HepG2 (cell line): ENCODE measurements at regions not wholly inside any gene's neighbourhood (a gene's known extent, or its start where the extent isn't known, plus 50 kb on each side); places are given as distances from the start of the nearest gene placed in this dataset.

Experiments
- ATAC-seq: fragments of 200-7000 bp; cut with Tn5 transposase; 3 replicates; pipeline ENCODE4 v1.9.1; 2020; ENCODE audit warnings: mild to moderate bottlenecking, moderate library complexity
- BruUV-seq: library from RNA; stranded (reverse); fragments of 400-500 nt; replicated peaks from 2 replicates; lab custom pipeline; 2021; lab: Mats Ljungman, UMichigan
- CTCF ChIA-PET: fragments of 300-600 bp; formaldehyde crosslinking; extraction: SDS; loops from one replicate; lab custom pipeline; 2021; ENCODE audit warnings: low total read pairs, inconsistent platforms, low intra/inter-chr PET ratio; lab: Yijun Ruan, JAX
- POLR2A ChIA-PET: fragments of 350-600 bp; sonication (Branson Sonifier 250); formaldehyde crosslinking; loops from one replicate; lab custom pipeline; 2020; ENCODE audit warnings: antibody characterized with exemption, inconsistent platforms; lab: Yijun Ruan, JAX
- DNase-seq: peaks from one replicate; pipeline ENCODE4 v3.0.0-alpha.2; 2015; ENCODE audit warnings: low spot score
- FAIRE-seq: peaks from 3 replicates; lab custom pipeline; 2011; peaks lifted over from hg19 to GRCh38; lab: Jason Lieb, UNC
- H2AFZ ChIP-seq: one replicate; pipeline ENCODE4 v1.6.1; 2011; ENCODE audit warnings: low read length, inconsistent platforms
- H3K27ac ChIP-seq: fragments of 300-600 bp; 3 replicates; pipeline ENCODE4 v1.8.0; 2011; ENCODE audit warnings: mixed run types, mild to moderate bottlenecking, mixed read lengths, low read length, inconsistent platforms; ENCODE audit not compliant: insufficient read depth; ENCODE audit errors: extremely low read length
- H3K27me3 ChIP-seq, 2 experiments: fragments of 200-600 bp in 1 of 2; 2 replicates in 1 of 2; 3 replicates in 1 of 2; pipeline versions ENCODE4 v1.6.0 to v1.8.0; 2011; ENCODE audit warnings: low read length in 2 of 2, mild to moderate bottlenecking in 2 of 2, moderate library complexity in 2 of 2, inconsistent platforms in 1 of 2; ENCODE audit not compliant: insufficient read depth in 2 of 2, control insufficient read depth in 1 of 2
- H3K36me3 ChIP-seq, 2 experiments: fragments of 200-600 bp in 1 of 2; replicated peaks in 1 of 2; 2 replicates in 1 of 2; 3 replicates in 1 of 2; pipeline versions ENCODE4 v1.5.1 to v1.8.0; 2011; ENCODE audit warnings: low read length in 2 of 2, inconsistent platforms in 1 of 2; ENCODE audit not compliant: insufficient read depth in 2 of 2, control insufficient read depth in 1 of 2
- H3K4me1 ChIP-seq: 2 replicates; pipeline ENCODE4 v1.5.1; 2012; ENCODE audit warnings: low read length, inconsistent platforms; ENCODE audit not compliant: insufficient read depth
- H3K4me2 ChIP-seq: 2 replicates; pipeline ENCODE4 v1.6.0; 2011; ENCODE audit warnings: low read depth, low read length, inconsistent platforms
- H3K4me3 ChIP-seq, 3 experiments: fragments of 200-600 bp in 1 of 3; sonication (generic), shearing (Covaris generic) in 1 of 3; replicated peaks in 1 of 3; 2 replicates each; pipeline ENCODE4 v1.5.1; 2011 to 2016; ENCODE audit warnings: low read length in 3 of 3, inconsistent platforms in 2 of 3, low read depth in 2 of 3, mild to moderate bottlenecking in 2 of 3, control low read depth in 1 of 3, mixed read lengths in 1 of 3; ENCODE audit not compliant: insufficient read depth in 1 of 3
- H3K79me2 ChIP-seq: one replicate; pipeline ENCODE4 v1.6.1; 2011; ENCODE audit warnings: low read length, inconsistent platforms; ENCODE audit not compliant: insufficient read depth
- H3K9ac ChIP-seq: 2 replicates; pipeline ENCODE4 v1.6.0; 2011; ENCODE audit warnings: mild to moderate bottlenecking, low read depth, low read length, inconsistent platforms; ENCODE audit not compliant: insufficient read depth
- H3K9me3 ChIP-seq: 2 replicates; pipeline ENCODE4 v1.5.1; 2012; ENCODE audit warnings: mild to moderate bottlenecking, low read length
- H4K20me1 ChIP-seq: 2 replicates; pipeline ENCODE4 v1.6.0; 2011; ENCODE audit warnings: inconsistent platforms, mild to moderate bottlenecking, low read length, moderate library complexity; ENCODE audit not compliant: insufficient read depth
- CCDC6 ChIP-seq: sonication (generic); formaldehyde crosslinking; IDR thresholded peaks from 2 replicates; pipeline ENCODE4 v1.8.1; 2022; ENCODE audit warnings: mild to moderate bottlenecking, missing genetic modification reagents, moderate library complexity
- CEBPB ChIP-seq: IDR thresholded peaks from 2 replicates; pipeline ENCODE4 v1.6.1; 2011; ENCODE audit warnings: low read depth, low read length, improper control_type of control experiment, borderline replicate concordance
- FOXO1 ChIP-seq: sonication (generic); formaldehyde crosslinking; IDR thresholded peaks from 2 replicates; pipeline ENCODE4 v1.4.0; 2020; ENCODE audit warnings: missing genetic modification reagents
- GPN1 ChIP-seq: sonication (generic); formaldehyde crosslinking; IDR thresholded peaks from 2 replicates; pipeline ENCODE4 v1.5.1; 2020; ENCODE audit warnings: missing genetic modification reagents, borderline replicate concordance
- PCBP1 ChIP-seq: fragments of 200-400 bp; formaldehyde crosslinking; IDR thresholded peaks from 2 replicates; pipeline ENCODE4 v1.6.1; 2017; ENCODE audit warnings: mild to moderate bottlenecking, low read depth, low read length, borderline replicate concordance
- SCMH1 ChIP-seq: sonication (generic); formaldehyde crosslinking; IDR thresholded peaks from 2 replicates; pipeline ENCODE4 v1.9.0; 2021; ENCODE audit warnings: missing genetic modification reagents, mild to moderate bottlenecking, borderline replicate concordance
- SIX1 ChIP-seq: sonication (generic); formaldehyde crosslinking; IDR thresholded peaks from 2 replicates; pipeline ENCODE4 v1.4.0; 2020; ENCODE audit warnings: missing genetic modification reagents, borderline replicate concordance
- SPEN ChIP-seq: sonication (generic); formaldehyde crosslinking; IDR thresholded peaks from 2 replicates; pipeline ENCODE4 v1.5.1; 2020; ENCODE audit warnings: low read depth, mild to moderate bottlenecking, missing genetic modification reagents
- TCF12 ChIP-seq, 2 experiments: fragments of 450-650 bp in 1 of 2; sonication (generic) in 1 of 2; formaldehyde crosslinking in 1 of 2; IDR thresholded peaks; 2 replicates each; pipeline versions ENCODE4 v1.6.1 to v1.8.0; 2017 to 2022; ENCODE audit warnings: antibody characterized with exemption in 1 of 2, mild to moderate bottlenecking in 1 of 2, missing genetic modification reagents in 1 of 2, moderate library complexity in 1 of 2
- ZNF567 ChIP-seq: sonication (generic); formaldehyde crosslinking; IDR thresholded peaks from 2 replicates; pipeline ENCODE4 v1.8.1; 2023; ENCODE audit warnings: mild to moderate bottlenecking, missing genetic modification reagents, borderline replicate concordance
- ZNF619 ChIP-seq: sonication (generic); formaldehyde crosslinking; IDR thresholded peaks from 2 replicates; pipeline ENCODE4 v1.4.0; 2020; ENCODE audit warnings: mild to moderate bottlenecking, missing genetic modification reagents
- ZNF790 ChIP-seq: sonication (generic); formaldehyde crosslinking; IDR thresholded peaks from 2 replicates; pipeline ENCODE4 v1.8.0; 2022; ENCODE audit warnings: missing genetic modification reagents, mild to moderate bottlenecking, borderline replicate concordance
- ZSCAN12 ChIP-seq: sonication (generic); formaldehyde crosslinking; IDR thresholded peaks from 2 replicates; pipeline ENCODE4 v1.9.0; 2021; ENCODE audit warnings: mild to moderate bottlenecking, missing genetic modification reagents
- in situ Hi-C: cut with HindIII; loops from 2 replicates; pipeline ENCODE4 v1.10.0; 2017; ENCODE audit warnings: low pct_unique_long_range_greater_than_20kb; ENCODE audit not compliant: extremely low pct_ligation_motif_present
- intact Hi-C: fragments of 100-400 bp; cut with micrococcal nuclease; formaldehyde crosslinking; loops from one replicate; pipeline ENCODE4 v1.10.0; 2022; ENCODE audit not compliant: unreplicated experiment
- TF ChIP-seq, protein P1 (sequence below): sonication (generic); formaldehyde crosslinking; conservative IDR thresholded peaks from 2 replicates; pipeline ENCODE4 v1.4.0; 2020; ENCODE audit warnings: mild to moderate bottlenecking, missing genetic modification reagents, moderate library complexity
- TF ChIP-seq, protein P2 (sequence below), 2 experiments: sonication (generic) in 1 of 2; formaldehyde crosslinking in 1 of 2; IDR thresholded peaks; 2 replicates each; pipeline versions ENCODE4 v1.4.0 to v1.6.1; 2016 to 2020; ENCODE audit warnings: borderline replicate concordance in 1 of 2, low read depth in 1 of 2, mild to moderate bottlenecking in 1 of 2, missing genetic modification reagents in 1 of 2
- TF ChIP-seq, protein P3 (sequence below): sonication (generic); formaldehyde crosslinking; conservative IDR thresholded peaks from 2 replicates; pipeline ENCODE4 v1.8.1; 2023; ENCODE audit warnings: missing genetic modification reagents

DNA sequence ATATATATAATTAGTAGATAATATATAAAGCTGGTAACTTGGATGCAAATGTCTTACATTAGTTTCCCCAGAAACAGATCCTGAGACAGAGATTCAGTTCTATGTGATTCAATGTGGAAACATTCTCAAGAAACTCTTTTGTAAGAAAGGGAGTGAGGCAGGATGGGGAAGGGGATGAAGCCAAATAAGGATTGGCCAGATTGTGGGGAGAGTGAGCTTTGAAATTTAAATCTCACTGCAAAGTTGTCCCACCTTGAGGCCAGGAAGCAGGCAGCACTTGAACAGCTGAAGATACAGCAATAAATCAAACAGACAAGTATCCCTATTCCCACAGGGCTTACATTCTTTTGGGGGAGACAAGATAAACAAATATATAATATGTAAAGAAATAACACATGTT, 126.3 kb upstream of the HEY2 start:
- Histone ChIP-seq H3K4me3 (no peak overlapping the region), H3K9ac (no peak overlapping the region), H3K79me2 (no peaks in the 10 kb centered on the region), H3K36me3 (no peaks in the 10 kb centered on the region), H2AFZ (no peak overlapping the region), H3K9me3 (no peaks in the 10 kb centered on the region), H3K4me2 (no peak overlapping the region), H4K20me1 (no peaks in the 10 kb centered on the region), H3K4me1 (no peaks in the 10 kb centered on the region), H3K27me3 (peaks cover 0 to 3% of the 10 kb centered on the region in 2 experiments; a peak in 1 of 5 replicates), H3K27ac (no peak overlapping the region)
- POLR2A ChIA-PET: no interaction called here
- no peak for DNase-seq
- in situ Hi-C loops (no loop called here), intact Hi-C loops (no loop called here)
- no peak for FAIRE-seq
- no TSS peak for BruUV-seq
- CTCF ChIA-PET: no interaction called here
- ATAC-seq: no peak
- TF ChIP-seq FOXO1 (CRISPR knock-in tag) (no peak), GPN1 (CRISPR knock-in tag) (no peak), ZNF567 (CRISPR knock-in tag) (no peak), ZNF790 (CRISPR knock-in tag) (no peak), ZNF619 (no peak), CCDC6 (CRISPR knock-in tag) (no peak), TCF12 (IDR thresholded peaks at IDR 0.05) (no peak), TCF12 (CRISPR knock-in tag; IDR thresholded peaks at IDR 0.05) (no peak), CEBPB (no peak), PCBP1 (no peak), SCMH1 (CRISPR knock-in tag) (no peak), SPEN (CRISPR knock-in tag) (no peak), SIX1 (CRISPR knock-in tag) (no peak), ZSCAN12 (CRISPR knock-in tag) (no peak)
- TF ChIP-seq, protein P1, sequence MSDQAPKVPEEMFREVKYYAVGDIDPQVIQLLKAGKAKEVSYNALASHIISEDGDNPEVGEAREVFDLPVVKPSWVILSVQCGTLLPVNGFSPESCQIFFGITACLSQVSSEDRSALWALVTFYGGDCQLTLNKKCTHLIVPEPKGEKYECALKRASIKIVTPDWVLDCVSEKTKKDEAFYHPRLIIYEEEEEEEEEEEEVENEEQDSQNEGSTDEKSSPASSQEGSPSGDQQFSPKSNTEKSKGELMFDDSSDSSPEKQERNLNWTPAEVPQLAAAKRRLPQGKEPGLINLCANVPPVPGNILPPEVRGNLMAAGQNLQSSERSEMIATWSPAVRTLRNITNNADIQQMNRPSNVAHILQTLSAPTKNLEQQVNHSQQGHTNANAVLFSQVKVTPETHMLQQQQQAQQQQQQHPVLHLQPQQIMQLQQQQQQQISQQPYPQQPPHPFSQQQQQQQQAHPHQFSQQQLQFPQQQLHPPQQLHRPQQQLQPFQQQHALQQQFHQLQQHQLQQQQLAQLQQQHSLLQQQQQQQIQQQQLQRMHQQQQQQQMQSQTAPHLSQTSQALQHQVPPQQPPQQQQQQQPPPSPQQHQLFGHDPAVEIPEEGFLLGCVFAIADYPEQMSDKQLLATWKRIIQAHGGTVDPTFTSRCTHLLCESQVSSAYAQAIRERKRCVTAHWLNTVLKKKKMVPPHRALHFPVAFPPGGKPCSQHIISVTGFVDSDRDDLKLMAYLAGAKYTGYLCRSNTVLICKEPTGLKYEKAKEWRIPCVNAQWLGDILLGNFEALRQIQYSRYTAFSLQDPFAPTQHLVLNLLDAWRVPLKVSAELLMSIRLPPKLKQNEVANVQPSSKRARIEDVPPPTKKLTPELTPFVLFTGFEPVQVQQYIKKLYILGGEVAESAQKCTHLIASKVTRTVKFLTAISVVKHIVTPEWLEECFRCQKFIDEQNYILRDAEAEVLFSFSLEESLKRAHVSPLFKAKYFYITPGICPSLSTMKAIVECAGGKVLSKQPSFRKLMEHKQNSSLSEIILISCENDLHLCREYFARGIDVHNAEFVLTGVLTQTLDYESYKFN (CRISPR knock-in tag): no peak
- TF ChIP-seq, protein P2, sequence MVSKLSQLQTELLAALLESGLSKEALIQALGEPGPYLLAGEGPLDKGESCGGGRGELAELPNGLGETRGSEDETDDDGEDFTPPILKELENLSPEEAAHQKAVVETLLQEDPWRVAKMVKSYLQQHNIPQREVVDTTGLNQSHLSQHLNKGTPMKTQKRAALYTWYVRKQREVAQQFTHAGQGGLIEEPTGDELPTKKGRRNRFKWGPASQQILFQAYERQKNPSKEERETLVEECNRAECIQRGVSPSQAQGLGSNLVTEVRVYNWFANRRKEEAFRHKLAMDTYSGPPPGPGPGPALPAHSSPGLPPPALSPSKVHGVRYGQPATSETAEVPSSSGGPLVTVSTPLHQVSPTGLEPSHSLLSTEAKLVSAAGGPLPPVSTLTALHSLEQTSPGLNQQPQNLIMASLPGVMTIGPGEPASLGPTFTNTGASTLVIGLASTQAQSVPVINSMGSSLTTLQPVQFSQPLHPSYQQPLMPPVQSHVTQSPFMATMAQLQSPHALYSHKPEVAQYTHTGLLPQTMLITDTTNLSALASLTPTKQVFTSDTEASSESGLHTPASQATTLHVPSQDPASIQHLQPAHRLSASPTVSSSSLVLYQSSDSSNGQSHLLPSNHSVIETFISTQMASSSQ (IDR thresholded peaks at IDR 0.05; ENCODE audit: low read depth): no peak
- TF ChIP-seq, protein P2 (CRISPR knock-in tag; IDR thresholded peaks at IDR 0.05; ENCODE audit: borderline replicate concordance): no peak
- TF ChIP-seq, protein P3, sequence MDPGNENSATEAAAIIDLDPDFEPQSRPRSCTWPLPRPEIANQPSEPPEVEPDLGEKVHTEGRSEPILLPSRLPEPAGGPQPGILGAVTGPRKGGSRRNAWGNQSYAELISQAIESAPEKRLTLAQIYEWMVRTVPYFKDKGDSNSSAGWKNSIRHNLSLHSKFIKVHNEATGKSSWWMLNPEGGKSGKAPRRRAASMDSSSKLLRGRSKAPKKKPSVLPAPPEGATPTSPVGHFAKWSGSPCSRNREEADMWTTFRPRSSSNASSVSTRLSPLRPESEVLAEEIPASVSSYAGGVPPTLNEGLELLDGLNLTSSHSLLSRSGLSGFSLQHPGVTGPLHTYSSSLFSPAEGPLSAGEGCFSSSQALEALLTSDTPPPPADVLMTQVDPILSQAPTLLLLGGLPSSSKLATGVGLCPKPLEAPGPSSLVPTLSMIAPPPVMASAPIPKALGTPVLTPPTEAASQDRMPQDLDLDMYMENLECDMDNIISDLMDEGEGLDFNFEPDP (CRISPR knock-in tag): no peak
